D341Med (cell line): ENCODE measurements at regions not wholly inside any gene's neighbourhood (a gene's known extent, or its start where the extent isn't known, plus 50 kb on each side); places are given as distances from the start of the nearest gene placed in this dataset.
"Not testable (repeated sequence)": the region's sequence is repeated elsewhere in the genome, so short reads cannot be mapped to it uniquely, and the experiment has no call there.

Source experiments
- DNase-seq: peaks from one replicate; pipeline ENCODE4 v3.0.0; 2012; ENCODE audit warnings: low spot score

GRCh38 chr1:209173796-209174195 is 409.7 kb upstream of the CAMK1G start:
- DNase-seq: not testable (repeated sequence)

- no peak for DNase-seq
Measured at GRCh38 chr1:209176866-209177430, 406.6 kb upstream of the CAMK1G start.

DNA sequence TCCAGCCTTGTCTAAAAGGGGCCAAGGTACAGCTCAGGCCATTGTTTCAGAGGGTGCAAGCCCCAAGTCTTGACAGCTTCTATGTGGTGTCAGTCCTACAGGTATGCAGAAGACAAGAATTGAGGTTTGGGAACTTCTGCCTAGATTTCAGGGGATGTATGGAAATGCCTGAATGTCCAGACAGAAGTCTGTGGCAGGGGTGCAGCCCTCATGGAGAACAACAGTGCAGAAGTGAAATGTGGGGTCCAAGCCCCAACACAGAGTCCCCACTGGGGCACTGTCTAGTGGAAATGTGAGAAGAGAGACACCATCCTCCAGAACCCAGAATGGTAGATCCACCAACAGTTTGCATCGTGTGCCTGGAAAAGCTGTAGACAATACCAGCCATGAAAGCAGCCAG is 400.3 kb upstream of the CAMK1G start:
- DNase-seq: no peak

GRCh38 chr1:209187589-209187988 is 395.9 kb upstream of the CAMK1G start:
- DNase-seq: no peak

- DNase-seq: peak; percentile 65
Measured at GRCh38 chr1:209190591-209191261, 392.8 kb upstream of the CAMK1G start.

DNA sequence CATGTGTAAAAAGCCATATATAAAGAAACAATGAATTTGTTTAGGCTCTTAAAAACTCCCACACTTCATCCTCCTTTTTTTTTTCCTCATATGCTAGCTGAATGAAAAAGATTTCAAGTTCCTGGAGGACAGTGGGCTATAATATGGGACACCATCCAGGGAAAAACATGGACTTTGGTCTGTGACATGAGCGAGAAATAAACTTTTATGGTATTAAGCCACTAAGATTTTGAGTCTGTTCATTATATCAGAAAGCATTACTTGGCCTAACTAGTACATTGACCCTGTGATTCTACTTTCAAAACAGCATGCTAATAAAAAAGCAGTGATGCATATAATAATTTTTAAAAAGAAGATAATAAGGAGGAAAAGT is 392.3 kb upstream of the CAMK1G start:
- no peak for DNase-seq

DNA sequence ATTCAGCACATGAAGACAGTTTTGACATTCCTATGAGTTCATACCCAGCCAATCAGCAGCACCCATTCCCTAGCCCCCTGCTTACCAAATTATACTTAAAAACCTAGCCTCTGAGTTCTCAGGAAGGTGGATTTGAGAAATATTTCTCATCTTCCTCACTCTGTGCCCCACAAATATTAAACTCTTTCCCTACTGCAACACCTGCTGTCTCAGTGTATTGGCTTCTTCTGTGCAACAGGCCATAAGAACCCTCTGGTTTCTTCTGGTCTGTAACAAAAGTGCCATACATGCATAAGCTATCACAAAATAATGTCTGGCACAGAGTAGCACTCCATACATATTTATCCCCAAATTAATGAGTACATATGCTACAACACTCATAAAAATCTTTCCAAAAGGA is 387.4 kb upstream of the CAMK1G start:
- no peak for DNase-seq

DNA sequence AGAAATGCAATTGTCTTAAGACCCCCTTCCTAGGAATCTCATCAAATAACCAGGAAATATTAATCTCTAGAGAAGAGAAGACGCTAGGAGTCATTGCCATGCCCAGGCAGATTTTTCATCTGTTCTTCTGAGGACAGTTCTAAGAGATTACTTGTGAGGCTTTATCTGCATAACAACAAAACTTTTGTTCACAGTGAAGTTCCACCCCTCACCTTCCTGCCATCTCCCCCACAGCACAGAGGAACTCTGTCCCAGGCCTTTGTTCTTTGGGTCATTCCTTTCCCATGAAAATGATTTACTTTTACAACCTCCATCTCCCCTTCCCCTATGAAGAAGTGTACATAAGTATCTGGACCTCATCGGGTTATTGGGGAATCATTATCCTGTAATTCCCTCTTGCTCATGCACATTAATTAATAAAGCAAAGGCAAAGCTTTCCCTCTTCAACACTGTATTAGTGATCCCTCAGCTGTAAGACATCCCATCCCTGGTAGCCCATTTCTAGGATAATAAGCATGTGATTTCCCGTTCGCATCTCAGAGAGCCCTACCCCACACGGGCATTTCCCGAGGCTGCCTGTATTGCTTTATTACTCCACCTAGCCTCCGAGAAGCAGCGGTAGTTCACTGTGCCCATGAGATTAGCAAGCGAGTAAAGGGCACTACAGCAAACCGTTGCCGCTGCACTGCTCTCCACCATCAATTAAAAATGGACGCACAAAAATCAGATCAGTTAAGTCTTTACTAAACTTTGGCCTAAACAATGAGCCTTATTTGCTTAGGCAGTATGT is 384.4 kb upstream of the CAMK1G start:
- DNase-seq: no peak

DNA sequence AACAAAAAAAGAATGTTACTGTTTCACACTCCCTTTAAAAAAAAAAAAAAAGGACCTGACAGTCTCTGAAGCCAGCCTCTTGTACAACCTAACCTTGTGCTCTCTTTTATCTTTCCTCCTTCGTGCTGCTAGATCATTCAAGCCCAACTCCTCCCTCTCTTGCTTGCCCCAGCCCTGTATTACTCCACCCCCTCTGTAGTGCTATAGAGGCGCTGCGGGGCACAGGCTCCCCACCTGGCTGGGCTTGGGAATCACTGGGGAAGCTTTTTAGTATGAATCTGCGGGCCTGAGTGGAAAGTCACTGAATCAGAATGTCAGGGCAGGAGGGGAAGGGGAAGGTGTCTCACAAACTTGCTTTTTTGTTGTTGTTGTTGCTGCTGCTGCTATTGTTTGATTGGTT is 383.7 kb upstream of the CAMK1G start:
- no peak for DNase-seq

- DNase-seq: not testable (repeated sequence)
Measured at GRCh38 chr1:209202321-209202720, 381.2 kb upstream of the CAMK1G start.

DNA sequence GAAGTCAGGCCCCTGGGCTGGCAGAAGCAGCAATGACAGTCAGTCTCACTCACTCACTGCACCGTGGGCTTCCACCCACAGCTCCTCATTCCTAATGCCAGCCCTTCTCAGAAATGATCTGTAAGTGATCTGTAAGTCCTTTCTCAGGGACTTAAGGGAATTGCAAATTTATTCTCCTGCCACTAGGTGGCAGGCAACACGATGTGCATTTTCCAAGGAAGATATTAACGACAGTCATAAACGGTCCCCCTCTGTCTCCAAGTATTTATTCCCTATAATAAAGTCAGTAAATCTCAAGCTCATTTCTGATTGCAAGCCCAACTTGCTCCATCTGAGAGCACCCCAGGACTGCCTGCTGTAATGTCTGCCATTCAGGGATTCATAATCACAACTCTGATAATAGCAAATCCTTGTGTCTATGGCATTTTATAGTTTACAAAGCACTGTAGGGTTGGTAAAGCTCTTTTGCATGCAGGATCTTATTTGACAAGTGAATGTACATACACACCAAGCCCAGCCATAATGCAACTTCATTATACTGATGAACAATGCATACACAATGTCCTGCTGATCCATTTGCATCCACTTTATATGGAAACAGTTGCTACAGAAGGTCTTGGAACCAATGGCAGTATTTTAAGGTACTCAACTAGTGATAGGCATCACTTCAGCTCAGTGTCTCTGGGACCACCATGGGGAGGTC is 380.5 kb upstream of the CAMK1G start:
- DNase-seq: peak; percentile 55

DNA sequence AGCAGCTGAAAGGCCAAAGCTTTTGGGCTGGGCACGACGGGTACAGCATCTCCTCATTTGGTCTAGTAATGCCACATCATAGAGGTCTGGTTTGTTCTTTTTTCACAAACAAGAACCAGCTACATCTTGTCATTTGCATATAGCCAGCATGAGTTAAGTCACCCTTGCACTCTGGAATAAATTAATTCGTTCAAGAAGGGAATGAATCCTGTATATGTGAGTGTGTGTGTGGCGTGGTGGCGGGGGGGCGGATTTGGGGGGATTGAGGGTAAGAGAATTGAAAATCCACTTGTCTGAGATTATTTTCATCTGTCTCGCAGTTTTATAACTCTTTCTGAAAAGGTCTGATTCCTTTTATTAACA is 380.0 kb upstream of the CAMK1G start:
- no peak for DNase-seq

DNA sequence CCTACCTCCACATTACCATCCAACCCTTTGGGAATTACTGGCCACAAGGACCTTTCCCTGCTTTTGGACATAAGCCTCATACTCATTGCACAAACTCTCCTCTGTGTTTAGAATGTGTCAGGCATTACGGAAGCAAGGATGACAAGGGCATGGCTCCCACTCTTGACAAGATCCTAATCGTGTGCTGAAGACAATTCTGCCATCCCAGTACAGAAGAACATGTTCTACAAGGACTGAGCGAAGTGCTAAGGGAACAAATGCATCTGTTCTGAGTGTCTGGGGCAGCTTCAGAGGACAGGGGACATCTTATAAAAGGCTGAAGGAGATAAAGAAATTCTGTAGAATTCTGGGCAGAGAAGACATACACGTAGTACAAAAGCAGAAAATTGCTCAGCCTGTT is 378.5 kb upstream of the CAMK1G start:
- DNase-seq: no peak

- no peak for DNase-seq
Measured at GRCh38 chr1:209207126-209207700, 376.3 kb upstream of the CAMK1G start.

DNA sequence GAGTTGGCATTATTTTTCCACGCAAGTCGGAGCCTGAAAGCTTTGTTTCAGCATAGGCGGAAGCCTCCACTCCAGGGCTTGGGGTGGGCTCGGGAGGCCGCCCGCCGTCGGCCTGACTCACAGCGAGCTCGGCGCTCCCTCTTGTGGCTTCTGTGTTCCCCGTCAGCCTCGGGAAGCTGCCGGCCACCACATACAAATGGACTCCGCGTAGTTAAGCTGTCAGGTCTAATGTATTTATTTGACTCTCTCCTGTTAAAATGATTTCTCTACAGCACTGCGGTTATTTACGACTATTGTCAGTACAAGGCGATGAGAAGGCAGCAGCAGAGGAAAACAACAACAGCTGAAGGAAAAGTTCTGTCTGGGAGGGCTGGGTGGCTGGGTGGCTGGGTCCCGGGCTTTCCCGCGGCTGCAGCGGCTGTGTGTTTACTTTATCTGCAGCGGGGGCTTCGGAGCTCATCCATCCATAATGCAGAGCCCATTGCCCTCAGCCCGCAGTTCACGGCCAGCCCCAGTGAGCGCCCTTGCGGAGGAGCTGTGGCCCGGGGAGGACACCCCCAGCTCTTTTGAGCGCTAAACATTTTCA is 375.7 kb upstream of the CAMK1G start:
- DNase-seq: peak; percentile 67

DNA sequence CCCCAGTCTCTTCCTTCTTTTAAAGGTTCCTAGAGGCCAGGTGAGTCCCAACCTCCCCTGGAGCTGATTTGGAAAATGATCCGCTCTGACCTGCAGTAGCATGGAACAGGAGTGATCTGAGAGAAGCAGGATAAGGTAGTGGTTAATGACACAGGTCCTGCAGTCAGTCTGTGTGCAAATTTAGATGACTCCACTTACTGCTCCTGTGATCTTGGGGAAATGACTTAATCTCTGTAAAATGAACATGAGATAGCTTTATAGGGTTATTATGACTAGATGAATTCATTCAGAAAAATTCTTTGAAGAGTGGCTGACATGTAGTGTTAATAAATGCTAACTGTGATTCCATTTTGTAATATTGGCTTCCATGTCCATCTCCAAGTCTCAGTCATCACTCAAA is 374.9 kb upstream of the CAMK1G start:
- no peak for DNase-seq

DNA sequence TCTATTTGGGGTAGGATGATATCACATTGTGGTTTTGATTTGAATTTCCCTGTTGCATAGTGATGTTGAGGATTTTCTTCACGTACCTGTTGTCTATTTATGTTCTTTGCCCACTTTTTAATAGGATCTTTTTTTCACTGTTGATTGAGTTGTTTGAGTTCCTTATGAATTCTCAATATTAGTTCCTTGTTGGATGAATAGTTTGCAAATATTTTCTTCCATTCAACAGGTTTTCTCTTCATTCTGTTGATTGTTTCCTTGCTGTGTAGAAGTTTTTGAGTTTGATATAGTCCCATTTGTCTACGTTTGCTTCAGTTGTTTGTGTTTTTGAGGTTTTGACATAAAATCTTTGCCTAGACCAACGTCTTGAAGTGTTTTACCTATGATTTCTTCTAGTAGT is 369.5 kb upstream of the CAMK1G start:
- no peak for DNase-seq

- no peak for DNase-seq
Measured at GRCh38 chr1:209215826-209216225, 367.7 kb upstream of the CAMK1G start.

DNA sequence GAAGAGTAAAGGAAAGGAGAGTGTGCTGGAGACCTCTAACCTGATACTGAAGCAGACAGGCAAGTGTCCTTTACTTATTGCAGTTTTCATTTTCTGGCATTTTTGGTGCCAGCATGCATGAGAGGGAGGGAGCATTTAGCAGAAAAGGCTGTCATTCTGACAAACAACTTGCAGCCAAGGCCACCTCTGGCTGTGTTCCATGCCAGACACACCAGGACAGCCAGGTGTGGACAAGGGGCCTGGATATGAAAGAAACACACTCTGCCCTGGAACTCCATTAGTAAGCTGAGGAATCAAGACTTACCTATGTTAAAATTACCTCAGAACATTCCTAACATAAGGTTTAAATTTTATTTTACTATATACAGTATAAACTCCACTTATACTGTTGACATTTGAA is 365.4 kb upstream of the CAMK1G start:
- DNase-seq: no peak

DNA sequence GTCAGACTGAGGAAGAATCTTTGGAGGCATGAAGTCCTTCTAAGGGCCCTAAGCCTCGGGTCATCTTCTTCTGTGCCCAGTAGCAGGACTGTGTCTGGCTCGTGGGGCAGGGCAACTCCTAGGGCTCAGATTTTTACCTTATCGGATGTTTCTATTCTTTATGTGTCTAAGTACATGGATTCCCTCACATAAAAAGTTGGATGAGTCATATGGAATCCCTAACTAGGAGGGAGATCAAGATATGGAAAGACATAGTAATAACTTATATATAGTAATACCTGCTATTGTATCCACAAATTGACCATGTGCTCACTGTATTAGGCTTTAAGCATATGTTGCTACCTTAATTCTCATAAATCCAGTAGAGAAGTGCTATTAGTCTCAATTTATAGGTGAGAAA is 364.5 kb upstream of the CAMK1G start:
- no peak for DNase-seq

- DNase-seq: no peak
Measured at GRCh38 chr1:209219791-209220524, 363.6 kb upstream of the CAMK1G start.

- DNase-seq: no peak
Measured at GRCh38 chr1:209222826-209223225, 360.7 kb upstream of the CAMK1G start.
